ENCODE measurements at regions not wholly inside any gene's neighbourhood (a gene's known extent, or its start where the extent isn't known, plus 50 kb on each side); places are given as distances from the start of the nearest gene placed in this dataset.

GRCh38 chr2:42865884-42866881 lies 73.8 kb upstream of the HAAO start:
- peaks cover 0 to 29% (median 0%) of the 10 kb centered on the region in 4 donors for H3K4me1 ChIP-seq
- no peak overlapping the region for H3K4me3 ChIP-seq
- 55 to 61% methylated on average over 15 of the region's 15 CpGs for WGBS, 2 donors
- no peaks in the 10 kb centered on the region for H3K27me3 ChIP-seq
- H3K27ac ChIP-seq: peak overlapping the region; percentile 31 to 77 (median 69)
- H3K9me3 ChIP-seq: peaks cover 0 to 10% (median 0%) of the 10 kb centered on the region in 4 donors
- H3K36me3 ChIP-seq: no peaks in the 10 kb centered on the region
- DNase-seq (ENCODE audit: low spot score in 2 of 2): peak; percentile 41 to 48
- TF ChIP-seq EP300 (IDR thresholded peaks at IDR 0.05) (peak in 1 of 2 donors; percentile 41), CTCF (IDR thresholded peaks at IDR 0.05) (no peak)

DNA sequence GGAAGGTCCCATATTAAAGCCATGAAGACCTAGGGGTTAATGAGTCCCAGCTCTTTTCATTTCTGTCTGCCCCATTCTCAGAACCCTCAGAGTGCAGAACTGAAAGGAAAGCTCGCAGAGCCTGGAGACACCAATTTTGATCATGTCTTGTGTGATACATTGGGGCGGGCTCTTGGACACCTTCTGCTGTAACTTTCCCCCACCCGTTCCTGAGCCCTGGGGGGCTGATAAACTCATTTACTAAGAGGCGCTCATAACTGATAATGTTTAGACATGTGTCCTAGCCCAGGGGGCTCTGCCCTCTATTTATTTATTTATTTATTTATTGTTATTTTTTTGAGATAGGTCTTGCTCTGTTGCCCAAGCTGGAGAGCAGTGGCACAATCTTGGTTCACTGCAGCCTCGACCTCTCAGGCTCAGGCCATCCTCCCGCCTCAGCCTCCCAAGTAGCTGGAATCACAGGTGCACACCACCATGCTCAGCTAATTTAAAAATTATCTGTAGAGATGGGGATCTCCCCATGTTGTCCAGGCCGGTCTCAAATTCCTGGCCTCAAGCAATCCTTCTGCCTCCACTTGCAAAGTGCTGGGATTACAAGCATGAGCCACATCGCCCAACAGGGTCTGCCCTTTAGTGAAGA lies 72.4 kb upstream of the HAAO start:
- peaks cover 0 to 29% (median 0%) of the 10 kb centered on the region in 4 donors for H3K4me1 ChIP-seq
- DNase-seq (ENCODE audit: low spot score in 2 of 2): no peak
- H3K36me3 ChIP-seq: no peaks in the 10 kb centered on the region
- H3K4me3 ChIP-seq: no peak overlapping the region
- WGBS, 2 donors: 94 to 97% methylated on average over 8 of the region's 8 CpGs
- TF ChIP-seq CTCF (IDR thresholded peaks at IDR 0.05) (no peak), EP300 (IDR thresholded peaks at IDR 0.05) (no peak), POLR2A (IDR thresholded peaks at IDR 0.05) (no peak)
- no peak overlapping the region for H3K27ac ChIP-seq
- H3K9me3 ChIP-seq: peaks cover 0 to 16% (median 0%) of the 10 kb centered on the region in 4 donors
- no peaks in the 10 kb centered on the region for H3K27me3 ChIP-seq

DNA sequence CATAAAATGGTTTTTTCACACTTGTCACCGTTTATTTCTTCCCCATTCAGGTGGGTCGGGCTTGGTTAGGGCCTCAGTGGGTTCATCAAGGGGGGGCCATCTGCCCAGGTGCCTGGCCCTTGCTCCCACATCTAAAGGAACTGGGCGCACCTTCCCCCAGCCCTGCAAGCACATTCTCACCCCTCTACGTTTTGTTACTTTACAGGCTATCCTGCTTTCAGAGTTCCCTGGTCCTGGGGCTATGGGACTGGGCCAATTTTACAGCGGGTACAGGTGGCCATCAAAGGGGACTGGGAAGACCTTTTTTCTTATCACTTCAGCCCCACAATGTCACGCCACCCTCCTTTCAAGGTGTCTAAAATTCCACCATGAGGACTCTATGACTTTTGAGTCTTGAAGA lies 71.8 kb upstream of the HAAO start:
- 79 to 91% methylated on average over 6 of the region's 6 CpGs for WGBS, 2 donors
- H3K4me1 ChIP-seq: peaks cover 0 to 29% (median 0%) of the 10 kb centered on the region in 4 donors
- peaks cover 0 to 17% (median under 1%) of the 10 kb centered on the region in 4 donors for H3K9me3 ChIP-seq
- TF ChIP-seq POLR2A (IDR thresholded peaks at IDR 0.05): no peak
- no peak for TF ChIP-seq EP300 (IDR thresholded peaks at IDR 0.05)
- H3K36me3 ChIP-seq: no peaks in the 10 kb centered on the region
- no peaks in the 10 kb centered on the region for H3K27me3 ChIP-seq
- DNase-seq (ENCODE audit: low spot score in 2 of 2): no peak
- H3K4me3 ChIP-seq: no peak overlapping the region
- no peak overlapping the region for H3K27ac ChIP-seq

DNA sequence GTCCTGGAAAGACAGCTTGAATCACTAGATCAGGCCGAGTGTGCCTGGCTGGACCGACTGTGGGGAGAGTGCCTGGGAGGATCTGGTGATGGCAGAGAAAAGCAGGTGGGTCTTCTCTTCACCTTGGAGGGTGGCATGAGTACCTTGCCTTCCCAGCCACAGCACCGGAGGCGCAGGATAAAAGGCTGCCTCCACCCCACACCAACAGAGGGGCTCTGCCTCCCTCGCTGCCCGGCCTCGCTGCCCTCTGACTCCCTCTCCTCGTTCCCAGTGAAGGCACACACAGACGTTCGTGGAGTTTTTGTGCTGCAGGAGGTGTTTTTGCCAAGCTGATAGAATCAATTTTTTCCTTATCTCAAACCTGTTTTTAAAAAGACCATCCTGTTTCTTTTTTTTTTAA lies 71.4 kb upstream of the HAAO start:
- DNase-seq (ENCODE audit: low spot score in 2 of 2): no peak
- Histone ChIP-seq H3K27ac (no peak overlapping the region), H3K9me3 (peaks cover 0 to 17% (median 2%) of the 10 kb centered on the region in 4 donors), H3K4me1 (peaks cover 0 to 29% (median 0%) of the 10 kb centered on the region in 4 donors), H3K4me3 (no peak overlapping the region), H3K27me3 (no peaks in the 10 kb centered on the region), H3K36me3 (no peaks in the 10 kb centered on the region)
- no peak for TF ChIP-seq CTCF (IDR thresholded peaks at IDR 0.05)
- no peak for TF ChIP-seq POLR2A (IDR thresholded peaks at IDR 0.05)
- TF ChIP-seq EP300 (IDR thresholded peaks at IDR 0.05): no peak
- 83 to 85% methylated on average over 10 of the region's 10 CpGs for WGBS, 2 donors

- Histone ChIP-seq H3K27me3 (no peaks in the 10 kb centered on the region), H3K27ac (no peak overlapping the region)
- no peak for TF ChIP-seq POLR2A (IDR thresholded peaks at IDR 0.05)
- no peak for TF ChIP-seq EP300 (IDR thresholded peaks at IDR 0.05)
- no peak for TF ChIP-seq CTCF (IDR thresholded peaks at IDR 0.05)
Observed at GRCh38 chr2:42863320-42863719, 70.9 kb upstream of the HAAO start.

More at GRCh38 chr2:42863320-42863719, 70.9 kb upstream of the HAAO start:
- no peak overlapping the region for H3K4me3 ChIP-seq
- DNase-seq (ENCODE audit: low spot score in 2 of 2): no peak
- no peaks in the 10 kb centered on the region for H3K36me3 ChIP-seq
- 78 to 85% methylated on average over 10 of the region's 10 CpGs for WGBS, 2 donors
- peaks cover 0 to 29% (median 0%) of the 10 kb centered on the region in 4 donors for H3K4me1 ChIP-seq
- H3K9me3 ChIP-seq: peaks cover 0 to 17% (median 4%) of the 10 kb centered on the region in 4 donors

Data from tibial nerve (tissue), 4 donors.